HG03565 (cell line): ENCODE measurements at regions not wholly inside any gene's neighbourhood (a gene's known extent, or its start where the extent isn't known, plus 50 kb on each side); places are given as distances from the start of the nearest gene placed in this dataset.
"Not testable (repeated sequence)": the region's sequence is repeated elsewhere in the genome, so short reads cannot be mapped to it uniquely, and the experiment has no call there.

Experiments
- ATAC-seq: cut with Tn5 transposase; IDR thresholded peaks from one replicate; pipeline ENCODE4 v1.9.1; 2021; ENCODE audit warnings: mild to moderate bottlenecking, moderate library complexity; ENCODE audit not compliant: unreplicated experiment

DNA sequence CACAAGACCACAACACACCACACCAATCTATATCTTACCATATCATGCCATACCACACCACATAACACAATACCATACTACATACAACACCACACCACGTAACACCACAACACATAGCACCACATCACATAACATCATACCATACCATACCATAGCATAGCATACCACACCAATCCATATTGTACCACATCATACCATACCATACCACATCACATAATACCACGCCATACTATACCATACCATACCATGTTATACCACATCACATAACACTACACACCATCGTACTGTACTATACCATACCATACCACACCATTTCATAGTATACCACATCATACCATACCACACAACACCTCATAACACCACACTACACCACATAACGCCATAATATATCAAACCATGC lies 335.2 kb upstream of the VWC2 start:
- no peak for ATAC-seq

DNA sequence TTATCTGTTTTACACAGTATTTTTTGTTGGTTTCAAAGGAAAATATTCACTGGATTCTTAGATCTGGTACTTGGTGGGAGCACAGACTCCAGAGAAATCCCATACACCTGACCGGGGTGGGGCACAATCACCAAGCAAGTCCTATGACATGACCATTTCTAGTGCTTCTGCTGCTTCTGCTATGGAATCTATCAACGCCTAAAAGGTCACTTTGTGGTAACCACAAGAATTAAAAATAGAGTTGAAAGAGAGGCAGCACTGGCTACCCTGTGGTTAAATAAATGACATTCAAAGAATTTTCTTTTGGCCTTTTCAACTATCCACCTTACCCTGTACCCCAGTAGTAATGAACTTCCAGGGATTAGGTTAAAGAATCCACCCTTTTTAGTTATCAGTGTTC lies 329.9 kb upstream of the VWC2 start:
- ATAC-seq, result no peak

DNA sequence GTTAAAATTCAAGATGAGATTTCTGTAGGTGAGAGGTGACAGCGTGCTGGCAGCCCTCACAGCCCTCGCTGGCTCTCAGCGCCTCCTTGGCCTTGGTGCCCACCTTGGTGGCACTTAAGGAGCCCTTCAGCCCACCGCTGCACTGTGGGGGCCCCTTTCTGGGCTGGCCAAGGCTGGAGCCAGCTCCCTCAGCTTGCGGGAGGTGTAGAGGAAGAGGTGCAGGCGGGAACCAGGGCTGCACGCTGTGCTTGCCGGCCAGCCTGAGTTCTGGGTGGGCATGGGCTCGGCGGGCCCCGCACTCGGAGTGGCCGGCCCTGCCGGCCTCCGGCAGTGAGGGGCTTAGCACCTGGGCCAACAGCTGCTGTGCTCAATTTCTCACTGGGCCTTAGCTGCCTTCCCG lies 320.0 kb upstream of the VWC2 start:
- ATAC-seq, result no peak

DNA sequence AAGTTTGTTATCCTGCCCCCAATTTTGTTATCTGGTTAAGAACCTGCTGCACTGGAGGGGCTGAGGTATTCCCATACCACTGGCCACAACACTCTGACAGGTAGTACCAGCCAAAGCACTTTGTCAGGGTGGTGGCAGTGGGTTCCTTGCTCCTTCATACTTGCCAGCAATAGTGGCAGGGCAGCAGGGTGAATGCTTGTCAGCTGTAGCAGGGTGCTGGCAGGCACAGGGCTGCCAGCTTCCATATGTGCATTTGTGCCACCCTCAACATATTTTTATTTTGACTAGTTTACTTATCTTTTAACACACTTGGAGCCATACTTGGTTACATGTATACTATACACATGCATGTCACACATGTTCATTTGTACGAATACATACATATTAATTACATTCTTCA lies 294.0 kb upstream of the VWC2 start:
- no peak for ATAC-seq

DNA sequence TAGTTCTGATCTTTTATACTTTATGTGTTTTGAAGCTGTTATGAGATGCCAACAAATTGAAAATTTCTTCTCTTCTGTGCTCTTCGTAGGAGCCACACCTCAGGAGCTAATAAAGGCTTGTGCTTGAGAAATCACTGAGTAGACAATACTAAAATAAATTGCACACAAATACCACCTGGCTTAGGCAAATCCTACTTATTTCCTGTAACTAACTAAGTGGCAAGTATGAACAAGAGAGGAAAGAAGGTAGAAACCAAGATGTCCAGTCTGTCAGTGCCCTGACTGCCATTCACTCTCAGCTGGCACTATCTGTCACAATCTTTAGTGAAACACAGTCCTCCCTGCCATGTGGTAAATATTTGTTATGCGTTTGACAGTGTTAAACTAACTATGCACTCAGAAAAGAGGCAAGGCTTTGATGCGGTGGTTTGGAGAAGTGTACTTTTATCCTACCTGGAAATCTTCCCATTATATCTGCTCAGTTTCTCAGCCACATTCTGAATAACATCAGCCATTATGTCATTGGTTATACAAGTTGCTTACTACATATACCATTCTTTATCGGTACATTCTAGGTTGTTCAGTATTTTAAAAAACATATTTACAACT lies 293.4 kb upstream of the VWC2 start:
- no peak for ATAC-seq

DNA sequence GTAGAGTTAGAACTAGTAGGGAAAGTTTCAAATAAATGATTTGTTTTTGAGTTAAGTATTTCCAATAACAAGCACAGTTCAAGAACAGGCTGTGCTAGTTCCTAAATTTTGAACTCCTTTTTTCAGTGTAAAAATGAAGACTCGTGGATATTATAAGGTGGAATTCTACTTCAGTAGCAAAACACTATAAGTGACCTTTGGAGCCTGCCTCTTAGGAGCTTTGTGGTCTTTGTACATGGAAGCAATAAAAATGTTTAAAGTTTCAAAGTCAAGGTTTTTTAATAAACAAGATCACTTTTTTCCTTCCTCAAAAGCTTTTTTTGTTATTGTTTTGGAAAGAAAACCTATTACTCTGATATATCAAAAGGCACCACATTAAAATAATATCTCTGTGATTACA lies 292.4 kb upstream of the VWC2 start:
- no peak for ATAC-seq

DNA sequence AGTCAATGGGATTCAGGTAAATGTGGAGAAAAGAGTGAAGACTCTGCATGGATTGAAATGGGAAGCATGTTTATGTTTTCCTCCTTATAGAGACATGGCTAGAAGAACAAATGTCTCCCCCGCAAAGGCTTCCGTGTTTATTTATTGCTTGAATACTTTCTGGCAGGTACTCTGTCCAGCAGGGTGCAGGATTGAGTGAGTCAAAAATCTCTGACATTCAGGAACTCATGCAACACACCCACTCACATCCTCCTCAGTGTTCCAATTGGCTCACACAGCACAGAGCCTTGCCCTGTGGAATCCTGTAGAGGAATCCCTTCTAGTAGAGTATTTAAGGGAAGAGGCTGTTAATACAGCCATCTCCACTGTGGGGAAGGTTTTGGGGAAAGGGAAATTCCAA lies 290.3 kb upstream of the VWC2 start:
- ATAC-seq, result no peak

DNA sequence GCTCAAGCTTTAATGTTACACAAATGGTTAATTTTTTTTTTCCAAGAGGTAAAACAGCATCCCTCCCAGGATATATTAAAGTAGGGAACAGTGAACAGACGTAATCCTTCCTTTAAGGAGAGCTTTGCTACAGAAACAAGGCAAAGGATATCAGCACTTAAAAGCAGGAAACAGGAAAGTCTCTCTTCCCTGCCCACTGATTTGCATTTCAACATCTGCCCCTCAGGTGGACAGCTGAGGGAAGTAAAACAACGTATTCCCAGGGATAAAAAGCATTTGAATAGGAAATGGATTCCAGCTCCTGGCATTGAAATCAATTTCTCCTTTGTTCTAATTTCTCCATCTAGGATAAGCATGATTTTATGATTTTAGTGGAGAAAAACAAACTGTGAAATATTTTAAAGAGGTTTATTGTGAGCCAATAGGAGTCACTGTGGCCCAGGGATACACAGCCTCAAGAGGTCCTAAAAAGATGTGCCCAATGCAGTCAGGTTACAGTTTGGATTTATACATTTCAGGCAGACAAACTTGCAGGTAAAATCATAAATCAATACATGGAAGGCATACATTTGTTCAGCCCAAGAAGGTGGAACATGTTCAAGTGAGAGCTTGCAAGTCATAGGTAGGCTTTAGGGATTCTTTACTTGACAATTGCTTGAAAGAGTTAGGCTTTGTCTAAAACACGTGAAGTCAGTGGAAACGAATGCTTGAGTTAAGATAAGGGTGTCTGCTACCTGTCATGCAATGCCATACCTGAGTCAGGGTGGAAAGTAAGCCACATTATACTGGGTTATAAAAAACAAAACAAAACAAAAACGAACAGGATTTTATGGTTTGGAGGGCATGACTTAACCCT lies 286.2 kb upstream of the VWC2 start:
- no peak for ATAC-seq

DNA sequence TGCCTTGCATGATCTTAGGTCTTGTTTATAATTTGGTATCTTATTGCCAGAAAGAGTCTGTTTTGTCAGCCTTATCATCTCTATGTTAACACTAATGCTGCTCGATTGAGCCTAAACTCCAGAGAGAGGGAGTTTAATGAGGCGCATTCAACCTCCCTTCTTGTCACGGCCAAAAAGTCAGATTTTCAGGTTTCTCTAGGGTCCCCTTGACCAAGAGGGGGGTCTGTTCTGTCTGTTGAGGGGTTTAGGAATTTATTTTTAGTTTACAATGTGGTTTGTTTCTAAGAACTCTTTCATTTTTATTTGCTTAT lies 285.7 kb upstream of the VWC2 start:
- no peak for ATAC-seq

DNA sequence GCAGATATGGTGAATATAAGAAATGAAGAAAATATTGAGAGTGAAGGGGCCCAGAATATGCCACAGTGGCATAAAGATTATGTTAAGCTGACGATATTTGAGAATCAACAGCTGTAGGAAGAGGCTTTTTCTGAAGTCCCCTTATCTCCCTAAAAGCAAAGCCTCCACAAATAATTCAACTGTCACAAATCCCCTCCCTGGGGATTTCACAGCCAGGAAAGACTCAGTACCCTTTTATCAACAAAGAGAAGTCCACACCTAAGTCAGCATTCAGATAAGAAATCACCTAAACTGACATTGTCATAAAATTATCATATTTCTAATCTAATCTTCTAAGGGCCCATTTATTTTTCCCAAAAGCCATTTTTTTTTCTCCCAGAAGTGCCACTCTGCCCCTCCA lies 284.9 kb upstream of the VWC2 start:
- no peak for ATAC-seq

DNA sequence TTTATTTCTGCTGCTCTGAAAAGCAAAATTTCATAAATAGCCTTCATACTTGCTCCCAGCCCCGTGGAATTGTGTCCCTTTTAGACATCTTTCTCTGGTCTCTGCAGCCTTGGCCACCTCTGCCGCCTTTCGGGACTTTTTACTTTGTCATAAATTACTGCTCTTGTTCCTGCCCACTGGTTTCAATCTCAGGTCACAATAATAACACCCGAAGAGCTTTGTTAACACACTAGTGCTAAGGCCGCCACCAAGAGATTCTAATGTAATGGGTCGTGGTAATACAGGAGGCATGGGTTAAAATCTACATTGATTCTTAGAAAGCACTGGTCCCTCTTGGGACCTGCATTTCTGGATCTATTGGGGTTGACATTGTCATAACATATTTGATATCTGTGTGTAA lies 276.0 kb upstream of the VWC2 start:
- peak; percentile 55 for ATAC-seq

DNA sequence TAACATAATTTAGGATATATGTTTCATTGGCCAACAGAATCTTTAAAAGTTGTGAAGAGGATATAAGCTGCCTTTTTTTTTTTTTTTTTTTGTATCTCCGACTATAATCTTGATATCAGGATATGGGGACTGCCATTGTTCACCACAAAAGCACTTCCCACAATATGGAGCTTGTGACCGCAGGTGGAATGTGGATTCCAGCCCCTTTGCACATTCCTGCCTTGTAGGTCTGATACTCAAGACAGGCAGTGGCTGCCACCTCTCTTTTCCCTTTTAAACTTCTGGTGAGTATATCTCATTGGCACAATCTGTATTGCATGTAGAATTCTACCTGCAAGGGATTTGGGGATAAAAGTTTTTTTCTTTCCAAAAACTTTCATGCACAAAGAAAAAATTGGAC lies 272.7 kb upstream of the VWC2 start:
- no peak for ATAC-seq

DNA sequence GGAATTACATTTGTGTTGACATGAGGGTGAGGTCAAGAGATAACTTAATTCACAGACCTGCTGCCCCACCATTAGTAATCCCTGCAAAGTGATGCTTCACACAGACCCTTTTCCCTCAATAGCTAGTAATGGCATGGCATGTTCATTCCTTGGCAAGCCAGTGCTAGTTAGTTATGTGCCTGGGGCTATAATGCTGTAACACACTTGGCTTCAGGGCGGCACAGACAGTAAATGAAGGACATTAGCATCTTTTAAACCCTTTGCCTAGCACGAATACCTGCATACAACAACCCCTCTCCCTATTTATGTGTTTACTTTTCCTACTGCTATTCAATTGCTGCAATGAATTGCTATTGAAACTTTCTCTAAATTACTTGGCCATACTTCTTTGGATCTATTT lies 266.2 kb upstream of the VWC2 start:
- not testable (repeated sequence) for ATAC-seq

DNA sequence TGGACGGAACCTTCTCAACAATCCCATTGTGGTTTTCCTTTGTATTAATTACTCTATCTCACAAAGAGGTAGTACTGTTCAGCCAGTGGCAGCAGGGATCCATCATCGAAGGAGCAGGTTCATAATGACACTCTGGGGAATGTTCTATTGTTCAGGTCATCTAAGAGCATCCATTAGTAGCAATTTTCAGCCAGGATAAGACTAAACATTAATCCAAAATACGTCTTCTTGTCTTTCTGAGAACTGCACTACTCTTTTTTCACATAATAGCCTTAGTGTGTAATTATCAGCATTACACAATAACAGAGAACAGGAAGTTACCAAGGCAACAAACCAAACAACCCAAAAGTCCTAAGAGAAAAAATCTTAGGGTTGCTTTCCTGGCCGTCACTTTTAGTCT lies 259.5 kb upstream of the VWC2 start:
- ATAC-seq, result no peak

DNA sequence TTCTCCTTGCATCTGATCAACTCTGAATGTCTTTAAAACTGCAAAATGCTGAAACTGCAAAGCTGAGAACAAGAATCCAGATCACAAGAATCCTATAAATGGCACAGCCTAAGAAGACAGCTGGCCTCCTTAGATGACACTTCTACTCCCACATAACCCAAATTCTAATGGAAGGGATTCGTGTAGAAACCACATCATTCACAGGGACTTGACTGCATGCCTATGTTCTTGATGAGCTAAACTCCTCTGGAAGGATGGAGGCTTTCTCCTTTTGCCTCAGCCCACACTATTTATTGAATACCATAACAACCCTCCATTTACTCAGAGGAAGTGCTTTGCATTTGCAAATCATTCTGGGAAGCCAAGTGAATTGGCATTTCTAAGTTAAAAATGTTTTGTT lies 252.5 kb upstream of the VWC2 start:
- no peak for ATAC-seq

DNA sequence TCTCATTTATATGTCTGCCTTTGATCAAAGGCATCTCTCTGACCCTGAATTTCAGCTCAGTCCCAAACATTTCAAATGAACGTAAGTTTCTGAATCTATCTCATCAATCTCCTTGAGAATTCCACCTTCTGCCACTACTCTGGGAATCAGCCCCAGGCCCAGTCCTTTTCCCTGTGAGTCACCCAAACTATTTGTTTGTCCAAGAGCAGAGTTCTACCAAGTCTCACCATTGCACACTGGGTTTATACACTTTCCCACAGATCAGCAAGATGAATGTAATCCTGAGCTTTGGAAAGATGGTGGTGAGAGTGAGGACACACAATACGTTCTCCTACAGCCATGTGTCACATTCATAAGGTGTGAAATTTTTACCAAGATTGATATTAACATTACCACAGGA lies 251.3 kb upstream of the VWC2 start:
- no peak for ATAC-seq

DNA sequence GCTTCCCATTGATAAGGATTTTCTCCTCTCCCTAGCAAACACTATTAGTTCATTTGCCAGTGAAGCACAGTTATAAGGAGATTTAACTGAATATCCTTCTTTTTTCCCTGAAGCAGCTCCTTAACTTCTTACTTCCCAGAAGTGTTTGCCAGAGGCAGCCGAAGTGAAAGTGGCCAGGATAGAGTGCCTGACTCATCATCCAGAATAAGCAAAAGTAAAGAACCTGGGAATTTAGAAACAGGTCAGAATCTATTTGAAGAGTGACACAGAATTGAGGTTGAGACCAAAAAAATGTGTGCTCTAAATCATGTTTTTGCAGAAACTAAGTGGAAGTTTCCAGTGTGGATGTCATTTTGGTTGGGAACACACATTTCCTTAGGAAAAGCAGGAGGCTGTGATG lies 249.6 kb upstream of the VWC2 start:
- ATAC-seq, result no peak

DNA sequence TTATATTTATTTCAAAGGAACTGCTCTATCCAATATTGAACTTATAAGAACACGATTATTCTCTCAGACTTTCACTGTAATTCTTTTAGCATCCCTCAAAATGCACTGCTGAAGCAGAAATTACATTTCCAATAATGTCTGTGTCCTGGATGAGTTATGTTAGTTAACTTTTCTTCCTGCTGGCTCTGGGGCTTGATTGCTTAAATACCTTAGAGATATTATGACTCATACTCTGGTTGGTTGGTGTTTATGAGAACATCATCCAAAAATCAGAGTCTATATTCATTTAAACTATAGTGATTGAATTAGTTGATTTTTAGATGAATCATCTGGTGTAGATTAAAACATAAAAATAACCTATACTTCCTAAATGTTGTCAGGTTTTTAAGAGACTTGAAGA lies 246.3 kb upstream of the VWC2 start:
- no peak for ATAC-seq

DNA sequence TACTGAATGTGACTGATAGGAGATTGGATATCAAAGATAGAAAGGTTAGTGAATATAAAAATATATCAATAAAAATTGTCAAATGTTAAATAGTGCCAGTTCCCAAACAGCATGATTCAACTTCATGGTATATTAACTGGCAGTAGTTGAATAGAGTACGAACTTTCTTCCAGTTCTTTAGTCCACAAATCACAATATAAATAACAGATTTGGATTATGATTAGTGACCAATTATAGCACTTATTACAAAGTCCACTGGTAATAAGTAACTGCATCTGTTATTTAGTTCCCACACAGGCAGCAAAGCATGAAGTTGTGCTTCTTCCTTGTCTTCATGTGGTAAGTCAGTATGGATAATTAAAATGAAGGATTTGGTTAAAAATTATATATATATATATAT lies 243.0 kb upstream of the VWC2 start:
- ATAC-seq, result no peak

DNA sequence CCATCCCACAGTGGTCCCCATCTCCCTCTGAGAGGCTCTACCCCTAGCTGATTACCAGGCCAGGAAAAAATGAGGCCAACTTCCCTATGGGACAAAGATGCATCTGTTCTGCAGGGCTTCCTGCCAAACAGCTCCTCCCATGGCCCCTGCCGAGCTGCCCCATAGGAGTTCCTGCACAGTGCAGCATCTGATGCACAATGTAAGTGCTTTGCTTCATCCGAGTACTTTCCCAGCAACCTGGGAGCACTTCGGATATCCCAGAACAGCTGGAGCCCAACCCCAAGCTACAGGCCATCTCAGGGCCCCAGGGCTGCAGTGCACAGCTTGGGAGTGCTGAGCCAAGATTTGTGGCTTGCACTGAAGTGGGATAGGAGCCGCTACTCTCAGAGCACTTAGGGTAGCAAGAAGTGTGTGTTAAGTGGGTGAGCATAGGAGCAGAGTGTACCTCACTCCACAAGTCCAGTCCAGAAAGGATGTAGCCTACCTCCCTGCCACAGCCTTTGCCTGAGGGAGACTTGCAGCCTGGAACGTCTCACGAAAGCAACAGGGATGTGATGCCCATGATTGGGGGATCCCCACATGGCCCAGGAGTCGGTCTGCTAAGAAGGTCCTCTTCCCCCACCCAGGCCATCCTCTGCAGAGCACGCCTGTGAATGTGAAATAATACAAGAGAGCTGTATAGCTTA lies 209.6 kb upstream of the VWC2 start:
- no peak for ATAC-seq

DNA sequence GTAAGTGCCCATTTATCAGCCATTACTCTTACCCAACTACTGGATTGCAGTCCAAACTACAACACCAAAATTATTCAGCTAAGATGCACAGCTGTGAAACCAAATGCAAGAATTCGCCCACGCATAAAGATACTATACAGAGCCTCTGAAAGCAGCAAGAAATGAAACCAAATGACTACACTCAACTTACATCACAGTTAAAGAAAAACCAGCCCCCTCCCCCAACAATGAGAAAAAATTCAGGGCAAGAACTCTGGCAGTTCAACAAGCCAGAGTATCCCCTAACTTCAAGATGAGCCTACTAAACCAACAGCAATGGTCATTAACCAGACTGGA lies 209.1 kb upstream of the VWC2 start:
- ATAC-seq, result peak; percentile 90

DNA sequence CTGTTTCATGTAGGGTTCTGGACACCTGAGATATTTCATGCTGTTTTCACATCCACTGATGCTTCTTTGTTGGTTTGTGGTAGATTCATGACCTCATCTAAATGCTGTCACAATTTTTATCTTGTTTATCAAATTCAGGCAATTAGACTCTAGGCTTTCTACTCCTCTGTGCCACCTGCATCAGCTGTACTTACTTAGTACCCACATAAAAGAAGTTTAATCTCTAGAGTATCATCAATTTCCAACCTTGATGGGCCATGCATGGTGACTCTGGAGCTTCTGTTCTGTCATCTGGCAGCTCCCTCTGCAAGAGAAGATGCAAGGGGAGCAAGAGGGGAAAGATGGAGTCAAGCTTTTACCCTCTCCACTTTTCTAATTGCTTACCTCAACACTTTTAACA lies 195.9 kb upstream of the VWC2 start:
- no peak for ATAC-seq

DNA sequence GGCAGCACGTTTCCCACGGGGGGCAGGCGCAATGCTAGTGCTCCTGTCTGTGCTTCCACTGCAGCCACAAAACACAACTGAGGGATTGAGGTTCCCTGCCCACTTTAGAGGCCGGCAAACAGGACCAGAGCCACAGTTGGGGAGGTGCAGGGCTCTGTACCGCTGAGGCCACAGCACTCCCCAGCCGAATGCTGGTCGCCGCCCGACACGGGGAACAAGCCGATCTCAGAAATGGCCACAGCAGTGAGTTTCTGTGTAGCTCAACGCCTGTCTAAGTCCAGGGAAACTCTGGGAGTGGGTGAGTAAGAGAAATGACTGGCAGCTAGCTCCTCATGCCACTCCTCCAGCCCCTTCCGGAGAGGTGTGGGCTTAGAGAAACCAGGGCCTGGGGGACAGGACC lies 194.0 kb upstream of the VWC2 start:
- no peak for ATAC-seq
